SK-MEL-5 (cell line): ENCODE measurements at regions not wholly inside any gene's neighbourhood (a gene's known extent, or its start where the extent isn't known, plus 50 kb on each side); places are given as distances from the start of the nearest gene placed in this dataset.
"Not testable (repeated sequence)": the region's sequence is repeated elsewhere in the genome, so short reads cannot be mapped to it uniquely, and the experiment has no call there.

Experiments
- DNase-seq: peaks from one replicate; pipeline ENCODE4 v3.0.0-alpha.2; 2016; ENCODE audit warnings: low read depth, low spot score
- in situ Hi-C: cut with HindIII; loops from 2 replicates; pipeline ENCODE4 v1.10.0; 2016; ENCODE audit warnings: low sequenced_read_pairs, high pct_unique_total_duplicates, low pct_unique_long_range_greater_than_20kb

DNA sequence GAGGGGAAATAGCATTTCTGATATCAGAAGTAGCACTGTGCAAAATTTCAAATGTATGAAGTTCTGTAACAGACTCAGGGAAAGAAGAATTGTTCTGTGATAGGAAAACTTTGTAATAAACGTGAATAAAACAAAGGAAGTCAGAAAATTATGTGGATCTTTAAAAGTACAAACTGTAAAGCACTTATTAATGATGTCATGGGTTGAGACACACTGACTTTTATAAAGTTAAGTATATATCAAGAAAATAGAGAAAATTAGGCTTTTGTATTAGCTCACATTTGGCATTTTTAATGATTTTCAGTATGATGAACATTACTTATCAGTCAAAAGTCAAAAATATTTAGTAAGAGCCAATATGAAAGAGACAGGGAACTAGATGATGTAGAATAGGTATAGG lies 1081.7 kb upstream of the EDIL3 start:
- no peak for DNase-seq
- in situ Hi-C loops = no loop called here

DNA sequence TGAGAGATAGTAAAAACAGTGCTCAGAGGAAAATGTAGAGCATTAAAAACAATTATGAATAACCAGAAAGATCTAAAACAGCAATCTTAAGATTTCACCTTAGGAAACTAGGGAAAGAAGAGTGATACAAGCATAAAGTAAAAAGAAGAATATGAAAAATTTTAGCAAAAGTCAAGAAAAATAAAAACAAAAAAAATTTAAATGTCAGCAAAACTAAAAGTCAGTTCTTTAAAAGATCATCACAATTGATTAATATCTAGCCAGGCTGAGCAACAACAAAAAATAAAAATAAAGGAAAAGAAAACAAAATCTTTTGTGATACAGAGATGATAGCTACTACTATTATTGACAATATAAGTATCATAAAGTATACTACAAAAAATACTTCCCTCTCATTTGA lies 1088.1 kb upstream of the EDIL3 start:
- in situ Hi-C loops = no loop called here
- no peak for DNase-seq

DNA sequence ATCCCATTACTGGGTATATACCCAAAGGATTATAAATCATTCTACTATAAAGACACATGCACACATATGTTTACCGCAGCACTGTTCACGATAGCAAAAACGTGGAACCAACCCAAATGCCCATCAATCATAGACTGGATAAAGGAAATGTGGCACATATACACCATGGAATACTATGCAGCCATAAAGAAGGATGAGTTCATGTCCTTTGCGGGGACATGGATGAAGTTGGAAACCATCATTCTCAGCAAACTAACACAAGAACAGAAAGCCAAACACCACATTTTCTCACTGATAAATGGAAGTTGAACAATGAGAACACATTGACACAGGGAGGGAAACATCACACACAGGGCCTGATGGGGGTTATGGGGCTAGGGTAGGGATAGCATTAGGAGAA lies 1090.5 kb upstream of the EDIL3 start:
- DNase-seq, in situ Hi-C loops: not testable (repeated sequence)

DNA sequence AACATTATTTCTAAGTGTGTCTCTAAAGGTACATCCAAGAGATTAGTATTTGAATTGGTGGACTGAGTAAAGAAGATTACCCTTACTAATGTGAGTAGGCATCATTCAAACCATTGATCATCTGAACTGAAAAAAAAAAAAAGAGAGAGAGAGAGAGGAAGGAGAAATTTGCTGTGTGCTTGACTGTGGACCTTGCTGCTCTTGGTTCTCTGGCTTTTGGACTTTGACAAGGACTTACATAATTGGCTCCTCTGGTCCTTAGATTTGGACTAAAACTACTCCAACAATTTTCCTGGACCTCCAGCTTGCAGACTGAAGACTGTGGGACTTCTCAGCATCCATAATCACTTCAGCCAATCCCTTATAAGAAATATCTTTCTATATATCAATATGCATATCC lies 1091.9 kb upstream of the EDIL3 start:
- DNase-seq = no peak
- in situ Hi-C loops = no loop called here

DNA sequence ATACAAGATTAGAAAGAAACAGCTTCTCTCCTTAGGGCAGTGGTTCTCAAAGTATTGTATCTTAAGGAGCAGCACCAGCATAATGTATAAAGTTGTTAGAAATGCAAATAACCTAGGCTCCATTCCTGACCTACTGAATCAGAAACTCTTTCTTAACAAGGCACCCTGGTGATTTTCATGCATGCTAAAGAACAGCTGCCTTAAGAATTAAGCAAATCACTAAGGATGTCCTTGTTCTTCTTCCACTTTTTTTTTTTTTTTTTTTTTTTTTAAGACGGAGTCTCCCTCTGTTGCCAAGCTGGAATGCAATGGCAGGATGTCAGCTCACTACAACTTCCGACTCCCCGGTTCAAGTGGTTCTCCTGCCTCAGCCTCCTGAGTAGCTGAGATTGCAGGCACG lies 1095.2 kb upstream of the EDIL3 start:
- no peak for DNase-seq
- in situ Hi-C loops = no loop called here

DNA sequence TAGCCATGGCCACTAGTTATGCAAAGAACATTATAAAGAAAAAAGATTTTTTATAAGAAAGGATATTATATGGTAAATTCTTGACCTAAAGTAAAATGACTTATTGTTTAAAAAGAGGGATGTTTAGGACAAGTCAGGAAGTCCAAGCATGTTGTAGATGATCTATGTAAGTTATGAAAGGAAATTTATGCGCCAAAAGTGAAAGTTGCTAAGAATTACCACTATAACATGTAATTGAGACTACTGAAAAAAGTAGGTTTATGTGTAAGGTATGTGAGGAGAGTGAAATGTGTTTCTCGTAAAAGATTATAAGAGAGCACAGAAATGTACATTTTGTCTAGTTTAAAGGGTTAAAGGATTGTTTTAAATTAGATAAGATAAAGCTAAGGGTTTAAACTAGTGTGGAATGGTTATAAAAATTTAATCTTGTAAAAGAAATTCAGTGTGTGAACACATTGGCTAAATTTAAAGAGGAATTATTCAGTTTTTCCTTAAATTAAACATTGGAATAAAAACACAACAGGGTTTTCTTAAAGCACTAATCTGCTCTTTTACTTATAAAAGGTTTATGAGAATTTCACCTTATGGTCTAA lies 1100.4 kb upstream of the EDIL3 start:
- in situ Hi-C loops = no loop called here

DNA sequence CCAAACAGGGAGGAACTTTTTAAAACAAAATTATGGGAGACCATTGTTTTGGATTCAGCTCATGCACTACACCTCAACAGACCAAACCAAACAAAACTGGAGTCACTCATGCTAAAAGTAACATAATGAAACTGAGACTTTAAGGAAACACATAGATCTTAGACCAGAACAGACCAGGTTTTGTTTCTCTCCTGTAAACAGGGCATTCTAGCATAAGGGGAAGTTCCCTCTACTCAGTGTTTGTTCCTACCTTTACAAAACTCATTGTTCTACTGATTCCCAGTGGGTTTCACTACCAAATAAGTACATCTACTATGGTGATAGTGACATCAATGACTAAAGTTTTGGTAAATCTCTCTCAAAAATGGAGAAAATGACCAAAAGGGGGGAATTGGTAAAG lies 1103.6 kb upstream of the EDIL3 start:
- in situ Hi-C loops = no loop called here
- DNase-seq = no peak

More for the DNA sequence above, 1100.4 kb upstream of the EDIL3 start:
- no peak for DNase-seq

DNA sequence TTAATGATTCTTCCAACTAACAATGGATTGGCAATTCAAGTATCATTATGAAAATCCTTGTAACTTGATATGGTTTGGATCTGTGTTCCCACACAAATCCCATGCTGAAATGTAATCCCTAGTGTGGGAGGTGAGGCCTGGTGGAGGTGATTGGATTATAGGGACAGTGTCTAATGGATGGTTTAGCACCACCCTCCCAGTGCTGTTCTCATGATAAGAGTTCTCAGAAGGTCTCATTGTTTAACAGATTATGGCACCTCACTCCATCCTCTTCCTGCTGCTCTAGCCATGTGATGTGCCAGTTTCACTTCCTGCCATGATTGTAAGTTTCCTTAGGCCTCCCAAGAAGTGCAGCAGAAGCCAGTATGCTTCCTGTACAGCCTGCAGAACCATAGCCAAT lies 1116.2 kb upstream of the EDIL3 start:
- in situ Hi-C loops = no loop called here
- peak; percentile 18 for DNase-seq

DNA sequence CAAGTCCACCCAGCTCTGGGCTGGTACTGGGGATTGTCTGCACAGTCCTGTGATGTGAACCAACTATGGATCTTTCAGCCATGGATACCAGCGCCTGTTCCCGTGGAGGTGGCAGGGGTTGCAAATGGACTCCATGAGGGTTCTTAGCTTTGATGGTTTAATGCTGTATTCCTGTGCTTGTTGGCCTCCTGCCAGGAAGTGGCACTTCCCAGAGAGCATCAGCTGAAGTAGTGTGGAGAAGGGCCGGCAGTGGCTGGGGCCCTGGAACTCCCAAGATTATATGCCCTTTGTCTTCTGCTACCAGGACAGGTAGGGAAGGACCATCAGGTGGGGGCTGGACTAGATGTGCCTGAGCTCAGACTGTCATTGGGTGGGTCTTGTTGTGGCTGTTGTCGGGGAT lies 1104.8 kb upstream of the COX7C start:
- in situ Hi-C loops = no loop called here
- no peak for DNase-seq

DNA sequence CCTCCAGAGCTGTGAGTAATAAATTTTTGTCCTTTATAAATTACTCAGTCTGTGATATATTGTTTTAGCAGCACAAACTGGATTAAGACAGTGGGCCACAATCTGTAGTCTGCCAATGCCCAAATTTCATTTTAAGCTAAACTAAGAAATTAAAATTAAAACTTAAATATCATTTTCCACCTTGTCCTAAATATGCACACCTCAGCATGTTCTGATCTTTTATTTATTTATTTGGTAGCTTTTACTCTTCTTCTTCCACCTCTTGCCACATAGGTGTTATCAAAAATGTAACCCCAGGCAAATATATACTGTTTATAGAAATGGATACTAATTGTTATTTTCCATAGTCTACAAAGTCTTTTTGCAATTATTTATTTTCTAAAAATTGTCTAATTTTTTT lies 1102.2 kb upstream of the COX7C start:
- DNase-seq = no peak
- in situ Hi-C loops = no loop called here

DNA sequence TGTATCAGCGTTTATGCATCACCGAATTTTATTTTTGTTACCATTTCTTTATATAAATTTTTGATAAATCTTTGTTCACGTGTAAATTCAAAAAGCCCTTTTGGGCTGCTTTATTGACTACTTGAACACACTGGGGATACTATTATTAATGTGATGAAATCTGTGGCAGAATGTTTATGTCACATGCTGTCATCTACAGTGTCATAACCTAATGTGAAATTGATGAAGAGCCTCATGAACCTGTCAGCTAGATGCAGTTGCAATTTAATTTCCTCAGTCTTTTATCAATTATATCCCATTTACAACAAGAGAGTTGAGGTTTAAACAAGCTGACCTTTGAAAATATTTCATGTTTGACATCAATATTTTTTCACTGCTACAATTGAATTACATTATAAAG lies 1100.4 kb upstream of the COX7C start:
- DNase-seq = no peak
- in situ Hi-C loops = no loop called here

DNA sequence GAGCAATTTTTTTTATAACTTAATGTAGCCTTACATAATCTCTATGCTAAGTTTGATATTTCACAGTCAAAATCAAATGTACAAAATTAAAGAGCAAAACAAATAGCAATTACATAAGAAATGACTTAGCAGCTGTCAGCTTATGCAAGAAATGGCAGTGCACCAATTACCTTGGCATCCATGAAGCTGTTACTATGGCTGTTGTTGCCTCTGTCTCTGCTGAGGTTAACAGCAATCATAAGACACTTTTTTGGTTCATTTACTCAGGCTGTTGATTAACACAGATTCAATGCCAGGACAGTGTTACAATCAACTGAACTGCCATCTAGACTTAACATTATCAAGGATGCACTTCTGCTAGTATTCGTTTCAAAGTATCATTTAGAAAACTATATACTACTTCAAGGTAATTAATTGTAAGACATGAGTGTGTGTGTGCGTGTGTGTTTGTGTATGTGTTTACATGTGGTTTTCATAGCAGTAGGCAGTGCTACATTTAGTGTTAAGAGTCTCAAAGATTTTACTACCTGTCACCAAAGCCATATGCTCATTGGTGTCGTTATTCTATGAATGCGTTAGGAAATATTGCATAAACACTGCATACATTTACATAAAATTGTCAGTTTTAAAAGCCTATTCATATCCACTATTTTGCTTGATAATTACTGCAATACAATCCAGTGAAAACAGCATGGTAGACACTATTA lies 1084.2 kb upstream of the COX7C start:
- no peak for DNase-seq
- in situ Hi-C loops = no loop called here

DNA sequence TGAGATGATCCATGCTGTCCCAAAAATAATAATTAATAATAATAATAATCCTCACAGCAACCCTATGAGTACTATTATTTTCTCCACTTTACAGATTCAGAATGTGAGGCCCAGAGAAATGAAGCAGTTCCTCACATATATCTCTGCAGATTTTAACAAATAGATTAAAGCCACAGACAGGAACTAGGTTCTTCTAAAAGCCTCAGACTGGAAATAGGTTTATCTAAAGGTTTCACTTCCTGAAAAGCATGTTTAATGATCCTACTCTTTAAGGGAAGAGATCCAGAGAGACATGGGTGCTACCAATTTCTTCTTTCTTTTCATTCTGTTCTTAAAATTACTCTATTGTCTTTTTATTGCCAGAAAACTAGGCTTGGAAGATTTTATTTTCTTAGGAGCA lies 1079.4 kb upstream of the COX7C start:
- no peak for DNase-seq
- in situ Hi-C loops = no loop called here

DNA sequence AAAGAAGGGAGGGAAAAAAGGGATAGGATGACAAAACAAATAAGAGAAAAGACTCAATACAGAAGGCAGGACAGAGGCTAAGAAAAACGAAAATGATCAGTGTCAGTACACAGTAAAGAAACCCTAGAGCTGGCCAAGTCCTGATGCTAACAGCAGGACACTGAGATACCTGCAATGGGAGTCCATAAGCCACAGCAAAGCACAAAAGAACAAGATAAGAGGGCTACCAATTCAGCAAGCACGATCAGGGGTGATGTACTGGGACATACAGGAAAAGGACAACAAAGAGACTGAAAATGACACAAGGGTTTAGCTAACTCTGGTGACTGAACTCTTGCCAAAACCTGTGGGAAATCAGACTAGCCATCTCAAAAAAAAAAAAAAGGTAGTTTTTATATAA lies 1072.6 kb upstream of the COX7C start:
- in situ Hi-C loops = no loop called here

DNA sequence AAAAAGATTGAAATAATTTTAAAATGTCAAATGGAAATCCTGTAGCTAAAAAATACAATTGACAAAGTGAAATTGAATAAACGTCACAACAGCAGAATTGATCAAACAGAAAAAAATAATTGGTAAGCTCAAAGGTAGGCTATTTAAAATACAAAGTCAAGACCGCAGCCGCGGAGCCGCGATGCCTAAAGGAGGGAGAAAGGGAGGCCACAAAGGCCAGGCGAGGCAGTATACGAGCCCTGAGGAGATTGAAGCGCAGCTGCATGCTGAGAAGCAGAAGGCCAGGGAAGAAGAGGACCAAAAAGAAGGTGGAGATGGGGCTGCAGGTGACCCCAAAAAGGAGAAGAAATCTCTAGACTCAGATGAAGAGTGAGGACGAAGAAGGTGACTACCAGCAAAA lies 1068.5 kb upstream of the COX7C start:
- DNase-seq = no peak
- in situ Hi-C loops = no loop called here

More for the DNA sequence above, 1072.6 kb upstream of the COX7C start:
- no peak for DNase-seq

DNA sequence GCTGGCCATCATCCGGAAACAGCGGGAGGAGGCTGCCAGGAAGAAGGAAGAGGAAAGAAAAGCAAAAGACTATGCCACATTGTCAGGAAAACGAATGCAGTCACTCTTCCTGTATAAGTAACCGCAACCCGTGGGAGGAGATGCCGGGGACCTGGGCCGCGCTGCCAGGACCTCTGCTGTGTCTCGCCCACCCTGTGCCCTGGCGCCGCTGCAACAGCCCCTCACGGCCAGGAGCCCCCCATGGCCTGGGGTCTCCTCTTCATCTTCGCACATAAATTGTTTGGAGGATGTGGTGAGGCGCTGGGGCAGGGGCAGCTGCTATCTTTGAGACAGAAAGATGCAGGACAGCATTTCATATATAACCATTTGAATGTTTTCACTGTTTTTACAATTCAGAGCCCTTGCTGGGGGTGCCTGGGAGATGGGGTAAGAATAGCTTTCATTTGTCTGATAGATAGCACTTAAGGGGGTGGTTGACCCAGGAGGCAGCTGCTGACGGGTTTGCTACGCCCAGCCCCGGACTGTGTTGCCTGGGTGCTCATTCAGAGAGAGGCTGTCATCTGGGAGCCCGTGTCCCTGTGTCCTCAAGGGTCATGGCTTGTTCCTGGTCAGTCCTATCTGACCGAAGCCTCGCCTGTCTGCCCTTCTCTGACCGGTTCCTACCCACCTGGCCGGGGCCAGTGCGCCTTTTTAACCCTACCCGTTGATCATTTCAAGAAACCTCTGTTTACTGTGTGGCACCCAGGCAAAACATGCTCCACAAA lies 1067.7 kb upstream of the COX7C start:
- in situ Hi-C loops = no loop called here
- no peak for DNase-seq

DNA sequence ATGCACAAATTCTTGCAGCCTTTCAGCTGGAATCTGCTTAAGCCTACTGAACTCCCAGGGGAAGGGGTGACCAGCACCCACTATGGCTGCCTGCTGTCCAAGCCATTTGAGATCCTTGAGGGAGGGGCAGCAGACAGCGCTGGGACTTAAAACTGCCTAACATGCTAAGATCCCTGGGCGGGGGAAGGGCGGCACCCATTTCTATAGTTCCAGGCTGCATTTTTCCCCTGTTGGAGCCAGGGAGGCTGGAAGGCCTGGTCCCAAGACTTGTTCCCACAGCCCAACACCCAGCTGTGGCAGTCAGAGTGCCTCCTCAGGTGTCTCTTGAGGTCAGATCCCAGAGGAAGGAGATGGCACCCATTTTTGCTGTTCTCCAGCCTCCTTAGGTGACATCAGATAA lies 1061.3 kb upstream of the COX7C start:
- in situ Hi-C loops = no loop called here
- no peak for DNase-seq

DNA sequence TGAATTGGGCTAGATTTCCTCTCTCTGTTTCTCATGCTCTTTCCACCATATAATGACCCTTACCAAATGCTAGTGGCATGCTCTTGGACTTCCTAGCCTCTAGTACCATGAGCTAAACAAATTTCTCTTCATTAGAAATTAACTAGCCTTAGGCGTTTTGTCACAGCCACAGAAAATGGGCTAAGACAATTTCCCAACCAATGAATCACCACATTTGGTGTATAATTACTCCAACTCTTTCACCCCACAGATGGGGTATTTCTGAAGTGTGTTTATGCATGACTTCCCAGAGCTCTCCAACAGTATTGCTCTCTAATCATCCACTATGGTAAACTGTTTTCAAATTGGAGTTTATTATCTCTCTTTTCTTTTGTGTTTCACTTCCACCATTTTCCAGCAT lies 1041.1 kb upstream of the COX7C start:
- in situ Hi-C loops = no loop called here
- DNase-seq = no peak

DNA sequence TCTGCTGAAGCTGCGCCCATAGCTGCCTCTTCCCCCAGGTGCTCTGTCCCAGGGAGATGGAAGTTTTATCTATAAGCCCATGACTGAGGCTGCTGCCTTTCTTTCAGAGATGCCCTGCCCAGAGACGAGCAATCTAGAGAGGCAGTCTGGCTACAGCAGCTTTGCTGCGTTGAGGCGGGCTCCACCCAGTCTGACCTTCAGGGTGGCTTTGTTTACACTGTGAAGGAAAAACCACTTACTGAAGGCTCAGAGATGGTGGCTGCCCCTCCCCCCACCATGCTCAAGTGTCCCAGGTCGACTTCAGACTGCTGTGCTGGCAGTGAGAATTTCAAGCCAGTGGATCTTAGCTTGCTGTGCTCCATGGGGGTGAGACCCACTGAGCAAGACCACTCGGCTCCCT lies 1029.9 kb upstream of the COX7C start:
- in situ Hi-C loops, DNase-seq: not testable (repeated sequence)
